HG02763 (cell line): ENCODE measurements at regions not wholly inside any gene's neighbourhood (a gene's known extent, or its start where the extent isn't known, plus 50 kb on each side); places are given as distances from the start of the nearest gene placed in this dataset.
"Not testable (repeated sequence)": the region's sequence is repeated elsewhere in the genome, so short reads cannot be mapped to it uniquely, and the experiment has no call there.

Experiments
- ATAC-seq: cut with Tn5 transposase; IDR thresholded peaks from one replicate; pipeline ENCODE4 v1.9.1; 2021; ENCODE audit warnings: mild to moderate bottlenecking, moderate library complexity; ENCODE audit not compliant: unreplicated experiment

DNA sequence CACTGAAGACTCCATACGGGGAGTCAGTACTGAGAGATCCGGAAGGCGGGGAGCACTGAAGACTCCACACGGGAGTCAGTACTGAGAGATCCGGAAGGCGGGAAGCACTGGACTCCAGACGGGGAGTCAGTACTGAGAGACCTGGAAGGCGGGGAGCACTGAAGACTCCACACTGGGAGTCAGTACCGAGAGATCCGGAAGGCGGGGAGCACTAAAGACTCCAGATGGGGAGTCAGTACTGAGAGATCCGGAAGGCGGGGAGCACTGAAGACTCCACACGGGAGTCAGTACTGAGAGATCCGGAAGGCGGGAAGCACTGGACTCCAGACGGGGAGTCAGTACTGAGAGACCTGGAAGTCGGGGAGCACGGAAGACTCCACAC is 77.2 kb downstream of the DLL1 start:
- not testable (repeated sequence) for ATAC-seq

DNA sequence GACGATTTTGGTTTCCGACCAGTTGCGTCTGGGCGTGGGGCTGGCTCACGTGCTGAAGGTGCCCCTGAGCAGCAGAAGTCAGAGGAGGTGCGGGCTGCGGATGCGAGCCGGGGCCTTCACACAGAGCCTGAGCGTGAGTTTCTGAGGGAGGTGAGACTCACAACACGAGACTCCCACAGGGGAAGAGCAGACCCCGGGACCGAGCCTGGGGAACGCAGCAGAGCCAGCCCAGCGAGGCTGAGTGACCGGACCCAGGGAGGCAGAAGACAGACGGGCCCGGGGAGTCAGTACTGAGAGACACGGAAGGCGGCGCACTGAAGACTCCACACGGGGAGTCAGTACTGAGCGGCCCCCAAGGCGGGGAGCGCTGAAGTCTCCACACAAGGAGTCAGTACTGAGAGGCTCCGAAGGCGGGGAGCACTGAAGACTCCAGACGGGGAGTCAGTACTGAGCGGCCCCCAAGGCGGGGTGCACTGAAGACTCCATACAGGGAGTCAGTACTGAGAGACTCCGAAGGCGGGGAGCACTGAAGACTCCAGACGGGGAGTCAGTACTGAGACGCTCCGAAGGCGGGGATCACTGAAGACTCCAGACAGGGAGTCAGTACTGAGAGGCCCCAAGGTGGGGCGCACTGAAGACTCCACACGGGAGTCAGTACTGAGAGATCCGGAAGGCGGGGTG is 77.8 kb downstream of the DLL1 start:
- no peak for ATAC-seq

DNA sequence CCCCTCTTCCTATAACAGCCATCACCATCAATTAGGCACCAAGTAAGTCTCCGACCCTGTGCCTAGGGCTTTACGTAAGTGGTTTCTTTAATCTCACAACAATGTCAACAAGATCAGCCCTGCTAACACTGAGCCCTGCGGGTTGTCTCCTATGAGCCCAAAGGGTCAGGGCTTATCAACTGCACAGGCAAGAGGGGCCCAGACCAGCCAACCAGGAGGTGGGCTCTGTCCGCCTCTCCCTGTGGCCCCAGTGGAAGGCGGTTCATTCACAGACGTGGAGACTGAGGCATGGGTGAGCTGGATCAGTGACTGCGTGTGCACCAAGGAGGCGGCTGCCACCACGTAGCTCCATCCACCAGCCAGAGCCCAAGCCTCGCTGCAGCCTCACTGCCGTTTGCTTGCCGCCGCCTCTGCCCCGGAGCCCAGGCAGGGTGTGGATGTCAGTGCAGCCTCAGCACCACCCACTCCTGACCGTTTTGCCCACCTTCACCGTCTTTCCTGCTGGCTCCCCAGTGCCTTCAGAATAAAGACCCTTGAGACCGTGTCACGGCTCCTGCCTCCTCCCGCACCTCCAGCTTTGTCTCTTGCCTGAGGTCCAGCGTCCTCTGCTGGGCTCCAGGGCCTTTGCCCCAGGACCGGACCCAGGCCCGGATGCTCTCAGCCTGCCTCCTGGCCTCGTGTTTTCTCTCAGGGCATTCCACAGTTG is 78.7 kb downstream of the DLL1 start:
- ATAC-seq: no peak

DNA sequence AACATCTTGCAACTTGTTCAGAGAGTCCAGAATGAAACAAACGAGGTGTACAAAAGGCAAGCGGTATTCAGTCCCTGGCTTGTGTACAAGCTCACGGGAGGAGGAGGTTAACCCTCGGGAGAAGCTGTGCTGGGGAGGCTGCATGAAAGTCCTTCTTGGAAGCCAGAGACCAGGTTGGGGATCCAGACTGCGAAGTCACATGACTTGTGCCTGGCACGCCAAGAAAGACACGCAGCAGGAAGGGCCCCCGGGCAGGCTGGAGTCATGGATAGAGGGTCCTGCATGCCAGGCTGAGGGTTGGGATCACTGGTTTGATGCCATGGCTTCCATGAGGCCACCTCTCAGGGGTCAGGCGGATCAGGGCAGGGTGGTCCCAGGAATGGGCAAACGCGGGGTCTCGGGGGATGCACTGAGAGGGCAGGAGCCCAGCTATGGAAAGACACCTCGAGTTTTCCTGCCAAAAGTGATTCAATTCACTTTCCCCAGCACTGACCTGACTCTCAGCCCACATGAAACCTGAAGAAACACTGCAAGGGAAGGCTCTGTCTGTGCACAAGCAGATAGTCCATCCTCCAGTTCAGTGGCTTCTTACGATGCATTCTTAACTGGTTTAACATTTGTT is 79.4 kb downstream of the DLL1 start:
- no peak for ATAC-seq

DNA sequence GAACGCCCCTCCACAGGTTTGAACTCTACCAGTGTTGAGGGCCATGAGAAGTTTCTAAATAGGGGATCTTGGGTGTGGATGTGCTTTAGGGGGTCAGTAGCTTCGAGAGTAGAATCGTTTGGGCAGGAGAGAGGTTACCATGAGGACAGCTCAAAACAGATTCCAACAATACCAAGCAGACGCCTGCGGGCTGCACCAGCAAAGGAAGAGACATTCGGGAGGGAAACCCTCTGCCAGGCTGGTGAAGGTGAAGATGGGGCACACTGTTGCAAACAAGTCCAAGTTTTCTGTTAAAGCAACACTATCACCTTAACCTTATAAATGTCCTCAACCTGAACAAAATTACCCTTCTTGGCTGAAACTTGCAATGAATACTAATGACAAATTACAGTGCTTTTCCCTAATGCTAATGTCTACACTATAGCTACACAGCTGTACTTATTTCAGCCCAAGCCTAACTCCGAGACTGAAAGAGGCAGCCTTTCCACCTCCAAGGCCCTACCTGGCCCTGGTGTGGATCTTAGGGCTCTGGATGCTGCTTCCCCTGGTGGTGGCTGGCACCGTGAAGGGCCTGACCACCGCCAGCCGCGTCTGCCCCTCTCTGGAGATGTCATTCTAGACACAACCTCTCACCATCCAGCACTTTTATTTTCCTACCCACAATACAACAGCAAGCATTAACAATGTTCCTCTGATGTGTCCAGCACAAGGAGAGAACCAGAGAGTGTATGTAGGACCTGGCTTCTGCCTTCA is 80.1 kb downstream of the DLL1 start:
- no peak for ATAC-seq

DNA sequence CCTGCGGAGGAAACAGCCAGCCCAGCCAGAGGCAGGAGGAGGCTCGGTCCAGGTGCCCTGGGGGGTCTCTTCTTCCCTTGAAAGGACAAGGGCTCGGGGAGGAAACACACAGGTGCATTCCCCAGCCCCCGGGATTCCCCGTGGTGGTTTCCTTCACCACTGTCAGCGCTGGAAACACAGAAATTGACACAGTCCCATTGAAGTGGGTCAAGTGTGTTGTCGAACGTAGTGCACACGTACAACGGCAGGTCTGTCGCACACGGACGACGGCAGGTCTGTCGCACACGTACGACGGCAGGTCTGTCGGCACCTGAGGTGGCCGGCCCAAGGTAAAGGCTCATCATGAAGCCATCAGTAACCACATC is 80.9 kb downstream of the DLL1 start:
- ATAC-seq: no peak

DNA sequence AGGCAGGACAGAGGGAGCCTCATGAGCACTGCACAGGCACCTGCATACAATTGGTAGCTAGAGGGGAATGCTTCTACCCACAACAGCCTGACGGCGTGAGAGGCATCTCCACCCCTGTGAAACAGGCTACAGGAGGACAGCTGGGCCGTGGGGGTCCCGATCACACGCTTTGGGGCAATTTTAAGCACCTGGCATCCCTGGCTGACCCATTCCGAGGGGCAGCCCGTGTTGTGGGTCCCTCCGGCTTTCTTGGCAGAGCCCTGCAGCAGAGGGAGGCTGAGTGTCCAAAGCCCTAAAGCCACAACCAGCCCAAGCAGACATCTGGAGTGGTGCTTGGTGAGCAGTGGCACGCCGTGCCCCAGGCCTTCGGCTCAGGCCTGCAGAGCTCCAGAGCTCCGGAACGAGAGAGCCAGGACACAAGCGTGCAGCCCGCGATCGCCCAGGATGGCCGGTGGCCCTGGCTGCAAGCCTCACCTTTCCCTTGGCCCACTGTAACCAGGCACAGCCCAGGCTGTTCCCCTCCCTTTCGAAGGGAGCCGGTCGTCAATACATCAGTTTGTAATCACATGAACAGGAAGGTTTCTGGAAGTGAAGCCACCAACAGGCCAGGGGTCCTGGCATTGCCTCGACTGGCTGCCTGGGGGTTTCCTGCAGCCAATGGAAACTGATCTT is 81.4 kb downstream of the DLL1 start:
- no peak for ATAC-seq

DNA sequence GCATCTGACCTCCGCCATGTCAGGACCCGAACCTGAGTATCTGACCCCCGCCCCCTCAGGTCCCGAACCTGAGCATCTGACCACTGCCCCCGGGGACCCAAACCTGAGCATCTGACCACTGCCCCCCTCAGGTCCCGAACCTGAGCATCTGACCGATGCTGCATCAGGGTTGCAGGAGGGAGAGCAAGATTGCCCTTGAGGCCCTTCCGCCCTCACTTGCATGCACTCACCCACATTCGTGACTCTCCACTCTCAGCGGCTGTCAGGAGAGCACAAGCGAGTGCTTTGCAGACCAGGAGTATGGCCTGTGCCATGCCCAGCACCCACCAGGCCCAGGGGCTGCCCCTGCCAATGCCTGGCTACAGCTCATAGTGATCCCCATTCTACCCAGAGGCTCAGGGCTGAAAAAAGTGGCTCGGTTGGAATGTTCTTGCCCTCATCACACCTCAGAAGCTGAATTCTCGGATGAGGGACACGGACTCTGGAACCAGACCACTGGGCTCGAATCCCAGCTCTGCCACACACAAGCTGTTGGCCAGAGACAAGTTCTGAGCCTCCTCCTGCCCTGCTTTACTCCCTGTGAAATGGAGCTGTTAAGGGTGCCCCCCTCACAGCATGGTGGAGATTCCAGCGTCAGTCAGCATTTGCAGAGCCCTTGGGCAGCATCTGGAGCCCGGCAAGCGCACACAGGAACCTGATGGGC is 82.1 kb downstream of the DLL1 start:
- ATAC-seq: no peak

DNA sequence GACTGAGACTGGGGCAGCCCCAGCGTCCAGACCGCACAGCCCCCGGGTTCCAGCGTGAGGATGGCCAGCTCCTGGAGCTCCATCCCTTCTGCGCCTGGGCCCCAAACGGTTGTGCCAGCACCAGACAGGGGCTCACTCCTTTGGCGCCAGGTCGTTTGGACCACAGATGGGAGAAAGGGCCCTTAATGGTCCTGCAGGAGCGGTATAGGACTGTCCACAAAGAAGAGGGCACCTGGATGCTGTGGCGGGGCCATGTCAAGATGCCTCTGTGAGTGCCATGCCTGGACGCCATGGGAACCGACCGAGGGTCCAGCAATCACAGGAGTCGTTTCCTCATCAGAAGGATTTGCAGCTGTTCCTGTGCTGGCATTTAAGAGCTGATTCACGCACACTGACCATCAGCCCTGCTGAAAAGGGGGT is 82.7 kb downstream of the DLL1 start:
- no peak for ATAC-seq

DNA sequence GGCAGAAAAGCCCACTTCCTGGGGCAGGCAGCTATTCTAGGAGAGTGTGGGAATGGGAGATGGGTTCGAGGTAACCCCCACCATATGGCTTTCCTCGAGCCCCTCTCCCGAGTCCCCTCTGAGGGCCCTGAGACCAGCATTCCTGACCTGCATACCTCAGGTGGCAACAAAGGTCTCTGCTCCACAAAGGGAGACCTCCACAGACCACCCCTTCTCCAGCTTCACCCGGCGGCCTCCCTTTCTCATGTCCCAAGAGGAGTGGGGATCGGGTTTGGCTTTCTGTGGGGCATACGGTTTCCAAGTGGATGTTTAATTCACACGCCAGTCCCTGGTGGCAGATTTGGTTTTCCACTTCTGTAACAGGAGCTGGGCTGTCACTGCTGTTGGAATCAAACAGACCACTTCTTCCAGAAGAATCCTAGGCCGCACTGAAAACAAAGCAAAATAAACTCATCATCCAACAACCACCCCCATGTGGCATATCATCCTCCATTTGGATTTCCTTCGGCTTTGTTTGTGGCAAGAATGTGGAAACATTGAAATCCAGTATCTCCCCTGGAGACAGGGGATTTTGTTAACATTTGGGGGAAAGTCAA is 83.2 kb downstream of the DLL1 start:
- no peak for ATAC-seq

DNA sequence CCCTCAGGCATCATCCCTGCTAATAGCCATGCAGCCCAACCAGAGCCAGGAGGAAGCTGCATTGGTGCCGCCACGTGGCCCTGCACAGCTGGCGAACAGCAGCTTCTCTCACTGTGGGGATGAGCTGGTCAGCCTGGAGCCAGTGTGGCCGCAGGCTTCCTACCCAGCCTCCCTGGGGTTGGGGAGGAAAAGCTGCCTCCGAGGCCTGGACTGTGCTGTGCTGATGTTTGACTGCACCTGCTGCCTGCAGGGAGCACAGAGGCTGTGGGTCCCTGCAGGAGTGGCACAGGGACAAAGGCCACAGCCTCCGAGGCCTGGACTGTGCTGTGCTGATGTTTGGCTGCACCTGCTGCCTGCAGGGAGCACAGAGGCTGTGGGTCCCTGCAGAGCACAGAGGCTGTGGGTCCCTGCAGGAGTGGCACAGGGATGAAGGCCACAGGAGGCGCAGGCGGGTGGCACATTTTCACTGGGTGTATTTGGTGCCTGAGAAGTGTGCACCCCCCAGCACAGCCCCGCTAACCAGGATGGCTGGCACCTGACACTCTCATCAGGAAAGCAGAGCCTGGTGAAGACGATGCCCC is 83.9 kb downstream of the DLL1 start:
- no peak for ATAC-seq

DNA sequence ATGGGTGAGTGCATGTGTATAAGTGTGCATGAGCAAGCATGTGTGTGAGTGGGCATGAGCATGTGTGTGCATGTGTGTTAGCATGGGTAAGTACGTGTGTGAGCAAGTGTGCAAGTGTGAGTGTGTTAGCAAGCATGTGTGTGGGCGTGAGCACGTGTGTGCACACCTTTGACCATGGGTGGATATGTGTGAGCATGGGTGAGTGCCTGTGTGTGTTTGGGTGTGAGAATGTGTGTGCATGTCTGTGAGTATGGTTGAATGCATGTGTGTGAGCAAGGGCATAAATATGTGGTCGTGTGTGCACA is 84.6 kb downstream of the DLL1 start:
- ATAC-seq: no peak

DNA sequence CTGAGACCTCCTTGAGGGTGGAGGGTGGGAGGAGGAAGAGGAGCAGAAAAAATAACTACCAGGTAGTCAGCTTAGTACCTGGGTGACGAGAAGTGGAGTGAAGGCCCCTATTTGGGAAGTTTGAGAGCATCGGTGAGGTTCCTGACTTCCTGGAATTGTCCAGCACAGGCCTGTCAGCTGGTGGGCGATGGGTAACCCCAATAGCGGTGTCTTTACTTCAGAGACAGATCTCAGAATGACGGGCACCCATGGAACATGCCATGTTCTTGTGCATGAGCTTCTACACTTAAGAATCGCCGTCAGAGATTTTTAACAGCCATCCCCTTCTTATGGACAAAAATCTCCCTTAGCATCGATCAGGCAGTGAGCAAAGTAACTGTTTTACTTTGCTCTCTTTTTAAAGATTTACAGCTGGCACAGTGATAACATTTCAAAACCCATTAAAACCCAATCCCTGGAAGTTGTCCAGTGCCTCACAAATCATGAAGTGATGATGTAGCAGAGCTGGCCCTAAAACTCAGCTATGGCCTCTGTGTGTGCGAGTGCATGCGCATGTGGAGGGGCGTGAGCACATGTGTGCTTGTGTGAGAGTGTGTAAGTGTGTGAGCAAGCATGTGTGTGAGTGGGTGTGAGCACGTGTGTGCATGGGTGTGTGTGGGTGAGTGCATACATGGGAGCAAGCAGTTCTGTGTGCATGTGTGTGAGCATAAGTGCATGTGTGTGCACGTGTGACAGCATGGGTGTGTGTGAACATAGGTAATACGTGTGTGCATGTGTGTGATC is 85.2 kb downstream of the DLL1 start:
- ATAC-seq: no peak

DNA sequence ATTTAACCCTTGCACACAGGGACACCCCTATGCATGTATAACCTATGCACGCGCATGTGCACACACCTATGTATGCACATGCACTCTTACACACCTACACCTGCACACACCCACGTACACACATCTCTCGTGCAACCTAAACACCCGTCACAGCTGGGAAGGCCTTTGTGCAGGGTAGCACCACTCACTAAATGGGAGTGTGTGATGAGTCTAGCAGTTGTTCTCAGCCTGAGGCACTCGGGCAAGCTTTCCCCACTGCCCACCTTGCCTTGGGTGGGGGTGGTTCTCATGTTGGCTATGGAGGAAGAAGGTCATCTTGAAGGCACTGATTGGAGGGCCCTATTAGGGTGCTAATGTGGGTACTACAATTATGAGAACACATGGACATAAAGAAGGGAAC is 85.8 kb downstream of the DLL1 start:
- no peak for ATAC-seq

DNA sequence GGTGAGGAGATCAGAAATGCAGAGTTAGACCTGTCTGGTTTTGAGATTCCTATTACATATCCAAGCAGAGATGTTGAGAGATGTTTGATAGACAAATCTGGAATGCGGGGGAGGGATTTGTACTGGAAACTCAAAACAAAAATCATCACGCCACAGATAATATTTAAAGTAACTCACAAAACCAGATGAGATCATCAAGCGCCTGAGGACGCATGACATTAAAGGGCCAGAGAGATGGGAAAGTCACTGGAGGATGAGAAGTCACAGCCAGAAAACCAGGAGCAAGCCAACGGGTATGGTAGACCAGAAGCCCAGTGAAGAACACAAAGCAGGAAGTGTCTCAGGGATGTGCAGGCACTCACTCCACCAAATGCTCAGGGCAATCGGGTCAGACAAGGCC is 87.7 kb downstream of the DLL1 start:
- ATAC-seq: no peak

DNA sequence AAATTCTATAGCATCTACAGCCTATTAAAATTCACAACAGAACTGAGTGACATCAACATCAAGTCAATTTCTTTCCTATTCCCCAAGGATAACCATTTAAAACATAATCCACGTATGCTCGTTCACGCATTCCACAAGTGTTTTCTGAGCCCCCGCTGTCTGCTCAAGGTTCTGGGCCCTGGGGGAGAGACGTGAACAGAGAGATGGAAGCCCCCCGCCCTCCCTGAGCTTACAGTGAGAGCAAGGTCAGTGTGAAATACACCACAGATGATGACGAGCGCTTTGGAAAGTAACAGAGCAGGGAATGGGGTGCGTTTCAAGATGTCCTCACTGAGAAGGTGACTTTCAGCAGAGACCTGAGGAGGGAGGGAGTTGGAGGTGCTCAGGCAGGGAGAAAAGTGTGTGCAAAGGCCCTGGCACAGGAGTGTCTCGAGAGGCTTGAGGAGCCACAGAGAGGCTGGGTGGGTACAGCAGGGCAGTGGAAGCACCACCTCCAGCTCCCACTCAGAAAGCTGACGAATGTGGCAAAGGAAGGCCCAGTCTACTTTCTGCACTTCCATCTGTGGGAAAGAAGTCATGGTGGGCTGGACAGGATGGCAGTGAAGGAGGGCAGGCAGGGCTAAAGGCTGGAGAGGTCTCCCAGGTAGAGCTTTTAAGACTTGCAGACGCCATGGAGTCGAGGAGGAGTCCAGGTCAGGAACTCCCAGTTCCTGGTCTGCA is 88.3 kb downstream of the DLL1 start:
- no peak for ATAC-seq

DNA sequence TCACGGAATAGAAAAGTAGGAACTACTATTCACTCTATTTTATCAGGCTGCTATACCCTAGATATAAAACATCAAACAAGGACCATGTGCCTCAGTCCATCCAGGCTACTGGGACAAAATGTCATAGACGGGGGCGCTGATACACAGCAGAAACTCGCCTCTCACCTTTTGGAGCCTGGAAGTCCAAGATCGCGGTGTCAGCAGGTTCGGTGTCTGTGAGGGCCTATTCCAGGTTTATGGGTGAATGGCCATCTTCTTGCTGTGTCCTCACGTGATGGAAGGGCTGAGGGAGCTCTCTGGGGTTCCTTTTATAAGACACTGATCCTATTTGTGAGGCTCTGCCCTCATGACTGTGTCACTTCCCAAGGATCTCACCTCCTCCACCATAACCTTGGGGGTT is 89.5 kb downstream of the DLL1 start:
- ATAC-seq: no peak

DNA sequence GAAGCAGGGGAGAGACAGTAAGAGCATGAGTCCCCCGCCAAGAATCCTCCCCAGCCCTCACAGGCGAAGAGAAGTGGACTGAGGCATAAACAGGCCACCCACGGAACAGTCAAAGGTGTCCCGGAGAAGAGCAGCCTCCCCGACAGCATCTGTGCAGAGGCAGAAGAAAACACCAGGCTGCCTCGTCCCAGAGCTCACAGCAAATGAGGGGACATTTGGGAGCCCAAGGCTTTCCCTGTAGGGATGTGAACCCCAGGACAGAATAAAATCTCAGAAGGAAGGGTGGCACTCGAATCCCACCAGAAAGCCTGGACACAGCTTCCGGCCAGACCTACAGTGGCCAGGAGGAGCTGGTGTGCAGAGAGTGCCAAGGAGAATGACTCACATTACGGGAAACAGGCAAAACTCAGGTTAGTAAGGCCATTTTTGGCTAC is 90.4 kb downstream of the DLL1 start:
- ATAC-seq: no peak

DNA sequence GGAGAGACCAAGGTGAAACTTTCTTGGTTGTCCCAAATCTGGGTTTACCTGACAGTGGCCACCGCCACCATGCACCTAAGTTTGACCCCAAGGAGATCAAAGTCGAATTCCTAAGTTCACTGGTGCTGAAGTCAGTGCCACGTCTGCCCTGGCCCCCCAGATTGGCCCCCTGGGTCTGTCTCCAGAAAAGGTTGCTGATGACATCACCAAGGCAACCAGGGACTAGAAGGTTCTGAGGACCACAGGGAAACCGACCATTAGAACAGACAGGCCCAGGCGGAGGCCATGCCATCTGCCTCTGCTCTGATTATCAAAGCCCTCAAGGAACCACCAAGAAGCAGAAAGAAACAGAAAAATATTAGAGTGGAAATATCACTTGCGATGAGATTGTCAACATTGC is 91.2 kb downstream of the DLL1 start:
- no peak for ATAC-seq
